HG03135 (cell line): ENCODE measurements at regions not wholly inside any gene's neighbourhood (a gene's known extent, or its start where the extent isn't known, plus 50 kb on each side); places are given as distances from the start of the nearest gene placed in this dataset.
A peak's percentile ranks its signal among the peaks of the same experiment; 100 is the strongest.

ENCODE experiments used
- ATAC-seq: cut with Tn5 transposase; IDR thresholded peaks from one replicate; pipeline ENCODE4 v1.9.1; 2021; ENCODE audit warnings: mild to moderate bottlenecking, moderate library complexity; ENCODE audit not compliant: unreplicated experiment

GRCh38 chr5:40010436-40010835 is 585.7 kb upstream of the DAB2 start:
- no peak for ATAC-seq

- no peak for ATAC-seq
Observed at GRCh38 chr5:40006260-40006659, 581.5 kb upstream of the DAB2 start.

GRCh38 chr5:40001796-40002195 is 577.0 kb upstream of the DAB2 start:
- ATAC-seq, result no peak

- no peak for ATAC-seq
Observed at GRCh38 chr5:39998518-39998917, 573.7 kb upstream of the DAB2 start.

GRCh38 chr5:39995990-39996389 is 571.2 kb upstream of the DAB2 start:
- ATAC-seq, result no peak

- ATAC-seq, result no peak
Observed at GRCh38 chr5:39992617-39993202, 567.9 kb upstream of the DAB2 start.

- no peak for ATAC-seq
Observed at GRCh38 chr5:39986614-39987013, 561.8 kb upstream of the DAB2 start.

- ATAC-seq, result no peak
Observed at GRCh38 chr5:39980056-39980455, 555.3 kb upstream of the DAB2 start.

- ATAC-seq, result no peak
Observed at GRCh38 chr5:39977066-39977655, 552.4 kb upstream of the DAB2 start.

GRCh38 chr5:39970117-39970798 is 545.5 kb upstream of the DAB2 start:
- ATAC-seq, result no peak

GRCh38 chr5:39968381-39968780 is 543.6 kb upstream of the DAB2 start:
- ATAC-seq, result no peak

- ATAC-seq, result no peak
Observed at GRCh38 chr5:39955156-39955555, 530.4 kb upstream of the DAB2 start.

GRCh38 chr5:39951070-39951469 is 526.3 kb upstream of the DAB2 start:
- ATAC-seq, result no peak

GRCh38 chr5:39948867-39949468 is 524.2 kb upstream of the DAB2 start:
- ATAC-seq, result peak; percentile 80

- no peak for ATAC-seq
Observed at GRCh38 chr5:39948341-39948740, 523.6 kb upstream of the DAB2 start.

GRCh38 chr5:39947657-39948056 is 522.9 kb upstream of the DAB2 start:
- no peak for ATAC-seq

GRCh38 chr5:39946356-39947045 is 521.7 kb upstream of the DAB2 start:
- ATAC-seq, result no peak

- ATAC-seq, result no peak
Observed at GRCh38 chr5:39945870-39946269, 521.1 kb upstream of the DAB2 start.

- ATAC-seq, result no peak
Observed at GRCh38 chr5:39943811-39944210, 519.0 kb upstream of the DAB2 start.

- ATAC-seq, result no peak
Observed at GRCh38 chr5:39942606-39943005, 517.8 kb upstream of the DAB2 start.

- ATAC-seq, result no peak
Observed at GRCh38 chr5:39941416-39941815, 516.6 kb upstream of the DAB2 start.

GRCh38 chr5:39934830-39935229 is 510.1 kb upstream of the DAB2 start:
- no peak for ATAC-seq
